Hepatocyte (in vitro differentiated cells): ENCODE measurements at regions not wholly inside any gene's neighbourhood (a gene's known extent, or its start where the extent isn't known, plus 50 kb on each side); places are given as distances from the start of the nearest gene placed in this dataset.

Source experiments
- DNase-seq: peaks from one replicate; pipeline ENCODE4 v3.0.0-alpha.2; 2016; ENCODE audit warnings: low spot score
- H2AFZ ChIP-seq: fragments of 200-600 bp; sonication (generic); 2 replicates; pipeline ENCODE4 v1.6.0; 2016; ENCODE audit warnings: antibody characterized with exemption, mild to moderate bottlenecking
- H3K27ac ChIP-seq: fragments of 200-600 bp; sonication (generic); 2 replicates; pipeline ENCODE4 v1.5.1; 2016; ENCODE audit warnings: mild to moderate bottlenecking
- H3K27me3 ChIP-seq: fragments of 200-600 bp; sonication (generic); 2 replicates; pipeline ENCODE4 v1.6.1; 2016
- H3K36me3 ChIP-seq: fragments of 200-600 bp; sonication (generic); replicated peaks from 2 replicates; pipeline ENCODE4 v1.5.1; 2016; ENCODE audit warnings: low read depth; ENCODE audit not compliant: insufficient read depth
- H3K4me1 ChIP-seq: fragments of 200-600 bp; sonication (generic); 2 replicates; pipeline ENCODE4 v1.5.1; 2016; ENCODE audit warnings: mild to moderate bottlenecking, moderate library complexity; ENCODE audit not compliant: insufficient read depth
- H3K4me2 ChIP-seq: fragments of 200-600 bp; sonication (generic); 2 replicates; pipeline ENCODE4 v1.6.0; 2016
- H3K4me3 ChIP-seq: fragments of 200-600 bp; sonication (generic); 2 replicates; pipeline ENCODE4 v1.5.1; 2016; ENCODE audit warnings: mild to moderate bottlenecking
- H3K79me2 ChIP-seq: fragments of 200-600 bp; sonication (generic); 2 replicates; pipeline ENCODE4 v1.6.0; 2017; ENCODE audit warnings: mild to moderate bottlenecking
- H3K9me2 ChIP-seq: fragments of 200-600 bp; sonication (generic); replicated peaks from 2 replicates; pipeline ENCODE4 v1.6.0; 2017; ENCODE audit warnings: mild to moderate bottlenecking; ENCODE audit not compliant: insufficient read depth
- H3K9me3 ChIP-seq: fragments of 200-600 bp; sonication (generic); 2 replicates; pipeline ENCODE4 v1.5.1; 2016; ENCODE audit warnings: low read depth, mild to moderate bottlenecking
- H4K20me1 ChIP-seq: fragments of 200-600 bp; sonication (generic); 2 replicates; pipeline ENCODE4 v1.6.0; 2016; ENCODE audit warnings: mild to moderate bottlenecking; ENCODE audit not compliant: insufficient read depth, poor library complexity, severe bottlenecking
- EZH2 ChIP-seq: fragments of 200-600 bp; sonication (generic); IDR thresholded peaks from 2 replicates; pipeline ENCODE4 v1.6.1; 2016; ENCODE audit warnings: antibody characterized with exemption, mild to moderate bottlenecking, borderline replicate concordance
- EZH2phosphoT487 ChIP-seq: fragments of 200-600 bp; sonication (generic); IDR thresholded peaks from one replicate; pipeline ENCODE4 v1.6.1; 2018; ENCODE audit warnings: antibody characterized with exemption, mild to moderate bottlenecking, low read depth, moderate library complexity; ENCODE audit not compliant: unreplicated experiment, severe bottlenecking
- WGBS: methylation state at CpG from one replicate; pipeline ENCODE4 v1.1.6; 2016; ENCODE audit warnings: low lambda C conversion rate; ENCODE audit errors: missing lambda C conversion rate; 5-methylcytosine and 5-hydroxymethylcytosine counted together
- TF ChIP-seq, protein P1 (sequence below): fragments of 200-600 bp; sonication (generic); IDR thresholded peaks from 2 replicates; pipeline ENCODE4 v1.5.1; 2016; ENCODE audit warnings: antibody characterized with exemption, mild to moderate bottlenecking; ENCODE audit not compliant: poor library complexity

- Histone ChIP-seq H3K4me1 (no peaks in the 10 kb centered on the region), H3K9me3 (no peaks in the 10 kb centered on the region), H3K4me2 (no peak overlapping the region), H3K4me3 (no peak overlapping the region), H3K27ac (no peak overlapping the region), H3K9me2 (no peaks in the 10 kb centered on the region), H3K79me2 (no peaks in the 10 kb centered on the region), H3K36me3 (no peaks in the 10 kb centered on the region), H4K20me1 (no peaks in the 10 kb centered on the region), H2AFZ (no peak overlapping the region), H3K27me3 (no peaks in the 10 kb centered on the region)
- no peak for DNase-seq
- TF ChIP-seq EZH2 (no peak), EZH2phosphoT487 (no peak)
- TF ChIP-seq, protein P1, sequence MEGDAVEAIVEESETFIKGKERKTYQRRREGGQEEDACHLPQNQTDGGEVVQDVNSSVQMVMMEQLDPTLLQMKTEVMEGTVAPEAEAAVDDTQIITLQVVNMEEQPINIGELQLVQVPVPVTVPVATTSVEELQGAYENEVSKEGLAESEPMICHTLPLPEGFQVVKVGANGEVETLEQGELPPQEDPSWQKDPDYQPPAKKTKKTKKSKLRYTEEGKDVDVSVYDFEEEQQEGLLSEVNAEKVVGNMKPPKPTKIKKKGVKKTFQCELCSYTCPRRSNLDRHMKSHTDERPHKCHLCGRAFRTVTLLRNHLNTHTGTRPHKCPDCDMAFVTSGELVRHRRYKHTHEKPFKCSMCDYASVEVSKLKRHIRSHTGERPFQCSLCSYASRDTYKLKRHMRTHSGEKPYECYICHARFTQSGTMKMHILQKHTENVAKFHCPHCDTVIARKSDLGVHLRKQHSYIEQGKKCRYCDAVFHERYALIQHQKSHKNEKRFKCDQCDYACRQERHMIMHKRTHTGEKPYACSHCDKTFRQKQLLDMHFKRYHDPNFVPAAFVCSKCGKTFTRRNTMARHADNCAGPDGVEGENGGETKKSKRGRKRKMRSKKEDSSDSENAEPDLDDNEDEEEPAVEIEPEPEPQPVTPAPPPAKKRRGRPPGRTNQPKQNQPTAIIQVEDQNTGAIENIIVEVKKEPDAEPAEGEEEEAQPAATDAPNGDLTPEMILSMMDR: no peak
- WGBS: 95% methylated on average over 1 of the region's 1 CpG
Measured at GRCh38 chr1:208420696-208421095, 176.5 kb upstream of the PLXNA2 start.

DNA sequence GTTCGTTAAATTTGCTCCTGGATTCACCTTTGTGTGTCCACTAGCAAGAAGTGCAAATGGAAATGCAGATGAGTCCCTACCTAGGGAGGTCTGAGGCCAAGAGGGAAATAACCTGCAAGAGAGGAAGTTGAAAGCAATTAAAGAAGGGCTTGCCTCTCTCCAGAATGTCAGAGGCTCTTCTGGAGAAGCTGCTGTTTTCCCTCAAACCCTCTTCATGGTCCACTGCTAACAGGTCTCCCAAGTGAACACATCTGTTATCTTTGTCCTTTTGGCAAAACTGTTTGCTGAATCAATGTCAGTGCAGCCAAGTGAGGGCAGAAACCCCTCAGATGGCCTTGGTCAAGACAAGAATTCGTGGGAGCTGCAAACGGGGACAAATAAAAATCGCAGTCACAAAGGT, 177.3 kb upstream of the PLXNA2 start:
- Histone ChIP-seq H3K36me3 (no peaks in the 10 kb centered on the region), H3K4me3 (no peak overlapping the region), H3K9me2 (no peaks in the 10 kb centered on the region), H2AFZ (no peak overlapping the region), H3K79me2 (no peaks in the 10 kb centered on the region), H3K27ac (no peak overlapping the region), H3K27me3 (no peaks in the 10 kb centered on the region), H3K9me3 (no peaks in the 10 kb centered on the region), H4K20me1 (no peaks in the 10 kb centered on the region), H3K4me1 (no peaks in the 10 kb centered on the region), H3K4me2 (no peak overlapping the region)
- WGBS: 59% methylated on average over 4 of the region's 4 CpGs
- TF ChIP-seq, protein P1: no peak
- TF ChIP-seq EZH2: no peak
- TF ChIP-seq EZH2phosphoT487: no peak
- DNase-seq: no peak

DNA sequence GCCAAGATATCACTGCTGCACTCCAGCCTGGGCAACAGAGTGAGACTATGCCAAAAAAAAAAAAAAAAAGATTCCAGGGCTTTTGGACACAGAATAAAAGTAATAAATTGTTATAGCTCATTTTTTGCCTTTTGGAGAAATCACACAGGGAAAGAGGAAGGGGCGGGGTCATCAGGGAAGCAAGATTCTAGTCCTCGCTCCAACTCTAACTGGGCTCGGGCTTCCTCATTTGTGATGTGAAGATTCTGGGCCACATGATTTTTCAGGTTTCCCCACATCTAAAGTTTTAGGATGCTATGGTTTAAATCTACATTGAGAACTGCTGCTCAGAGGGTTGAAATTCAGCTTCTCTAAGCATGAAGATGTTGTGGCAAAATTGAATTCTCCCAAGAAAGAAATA, 179.3 kb upstream of the PLXNA2 start:
- Histone ChIP-seq H3K4me1 (no peaks in the 10 kb centered on the region), H3K4me3 (no peak overlapping the region), H4K20me1 (no peaks in the 10 kb centered on the region), H3K4me2 (no peak overlapping the region), H3K9me3 (no peaks in the 10 kb centered on the region), H3K36me3 (no peaks in the 10 kb centered on the region), H3K79me2 (no peaks in the 10 kb centered on the region), H3K9me2 (no peaks in the 10 kb centered on the region), H3K27ac (no peak overlapping the region), H2AFZ (no peak overlapping the region), H3K27me3 (no peaks in the 10 kb centered on the region)
- TF ChIP-seq EZH2phosphoT487 (no peak), EZH2 (no peak)
- TF ChIP-seq, protein P1: no peak
- 100% methylated on average over 3 of the region's 3 CpGs for WGBS
- no peak for DNase-seq

DNA sequence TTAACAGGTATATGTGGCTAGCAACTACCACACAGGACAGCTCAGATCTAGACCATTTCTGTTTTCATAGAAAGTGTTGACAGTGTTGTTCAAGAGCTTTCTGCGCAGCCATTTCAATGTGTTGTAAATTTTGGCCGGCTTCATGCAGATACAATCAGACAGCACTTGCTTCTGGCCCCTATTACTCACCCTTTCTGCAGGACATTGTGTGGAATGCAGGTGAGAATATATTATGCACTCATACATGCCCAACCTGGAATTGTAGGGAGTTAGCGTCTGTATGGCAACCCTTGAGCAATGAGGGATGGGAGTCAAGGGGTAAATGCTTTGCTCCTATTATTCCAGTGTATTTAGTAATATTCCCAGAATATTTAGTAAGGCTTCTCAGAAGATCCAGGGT, 180.9 kb upstream of the PLXNA2 start:
- H3K4me3 ChIP-seq: no peak overlapping the region
- DNase-seq: no peak
- H3K9me2 ChIP-seq: no peaks in the 10 kb centered on the region
- TF ChIP-seq EZH2 (no peak), EZH2phosphoT487 (no peak)
- TF ChIP-seq, protein P1: no peak
- no peaks in the 10 kb centered on the region for H3K79me2 ChIP-seq
- H4K20me1 ChIP-seq: no peaks in the 10 kb centered on the region
- H3K27ac ChIP-seq: no peak overlapping the region
- H3K27me3 ChIP-seq: no peaks in the 10 kb centered on the region
- WGBS: 85% methylated on average over 3 of the region's 3 CpGs
- no peak overlapping the region for H2AFZ ChIP-seq
- H3K9me3 ChIP-seq: no peaks in the 10 kb centered on the region
- H3K4me2 ChIP-seq: no peak overlapping the region
- H3K4me1 ChIP-seq: no peaks in the 10 kb centered on the region
- H3K36me3 ChIP-seq: no peaks in the 10 kb centered on the region
